ENCODE measurements at regions not wholly inside any gene's neighbourhood (a gene's known extent, or its start where the extent isn't known, plus 50 kb on each side); places are given as distances from the start of the nearest gene placed in this dataset.

DNA sequence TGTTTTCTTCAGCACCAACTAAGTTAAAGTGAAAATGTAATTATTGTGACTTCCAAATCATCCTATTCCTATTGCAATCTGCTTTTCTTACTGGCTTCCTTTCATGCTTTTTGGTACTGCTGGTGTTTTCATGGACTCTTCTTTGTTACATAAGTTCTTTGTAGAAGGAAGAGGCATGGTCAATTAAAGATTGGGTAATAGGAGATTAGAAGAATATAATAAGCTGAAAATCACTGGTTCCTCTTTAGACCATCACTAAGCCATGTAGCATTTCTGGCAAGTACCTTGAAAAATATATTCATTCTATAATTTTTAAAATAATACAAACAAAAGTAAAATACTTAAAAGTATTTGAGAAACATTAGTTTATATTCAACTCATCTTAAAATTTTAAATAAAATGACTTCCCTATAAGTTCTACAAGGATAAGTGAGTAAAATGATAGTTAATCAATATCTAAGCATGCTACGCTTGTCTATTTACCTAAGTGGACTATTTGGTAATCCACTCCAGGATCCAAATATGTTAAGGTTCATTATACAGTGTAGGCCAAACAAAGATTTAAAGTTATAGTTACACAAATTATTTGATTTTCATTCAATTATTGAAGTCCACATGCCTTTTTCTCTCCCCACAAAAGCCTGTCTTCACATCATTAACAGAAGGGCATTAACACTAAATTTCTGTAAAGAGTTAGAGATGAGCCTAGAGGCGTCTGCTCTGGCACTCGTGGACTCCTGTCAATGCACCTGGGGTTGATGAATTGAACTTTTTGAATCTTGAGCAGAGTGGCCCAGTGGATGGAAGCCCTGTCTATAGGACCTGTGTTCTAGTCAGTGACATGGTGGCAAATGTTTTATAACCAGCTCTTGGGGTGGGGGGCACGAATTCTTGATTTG, 408.1 kb downstream of the INHBA start:
- no peak for DNase-seq (ENCODE audit: low read depth in 2 of 2)

DNA sequence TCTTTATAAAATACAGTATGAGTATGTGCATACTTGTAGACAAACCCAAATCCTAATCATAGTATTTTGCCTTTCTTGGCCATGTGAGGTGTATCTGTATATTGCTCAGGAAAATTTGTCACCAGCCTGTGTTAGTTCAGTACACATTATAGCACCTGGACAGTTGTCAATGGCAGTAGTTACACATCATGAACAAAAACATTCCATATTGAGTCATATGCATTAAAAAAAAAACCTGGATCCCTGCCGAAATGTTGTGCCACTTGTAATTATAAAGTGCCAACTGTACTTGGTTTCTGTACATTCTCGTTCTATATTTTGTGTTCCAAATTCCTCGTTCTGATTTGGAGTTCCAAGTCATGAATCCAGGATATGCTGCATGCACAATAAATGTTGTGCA, 410.4 kb downstream of the INHBA start:
- no peak for DNase-seq (ENCODE audit: low read depth in 2 of 2)

DNA sequence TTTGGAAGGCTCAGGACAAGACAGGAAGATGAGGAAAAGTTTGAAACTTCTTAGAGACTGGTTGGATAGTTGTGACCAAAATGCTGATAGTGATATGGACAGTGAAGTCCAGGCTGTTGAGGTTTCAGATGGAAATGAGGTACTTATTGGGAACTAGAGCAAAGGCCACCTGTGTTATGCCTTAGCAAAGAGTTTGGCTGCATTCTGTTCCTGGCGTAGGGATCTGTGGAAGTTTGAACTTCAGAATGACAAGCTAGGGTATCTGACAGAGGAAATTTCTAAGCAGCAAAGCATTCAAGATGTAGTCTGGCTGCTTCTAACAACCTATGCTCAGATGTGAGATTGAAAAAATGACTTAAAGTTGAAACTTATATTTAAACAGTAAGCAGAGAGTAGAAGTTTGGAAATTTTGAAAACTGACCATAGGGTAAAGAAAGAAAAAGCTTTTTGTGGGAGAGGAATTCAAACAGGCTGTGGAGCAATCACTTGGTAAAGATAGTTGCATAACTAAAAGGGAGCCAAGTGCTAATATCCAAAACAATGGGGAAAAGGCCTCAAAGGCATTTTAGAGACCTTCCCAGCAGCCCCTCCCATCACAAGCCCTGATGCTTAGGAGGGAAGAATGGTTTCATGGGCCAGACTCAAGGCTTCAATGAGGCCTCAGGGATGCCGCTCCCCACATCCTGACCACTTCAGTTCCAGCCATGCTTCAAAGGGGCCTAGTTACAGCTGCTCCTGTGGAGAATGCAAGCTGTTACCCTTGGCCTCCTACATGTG, 415.1 kb downstream of the INHBA start:
- DNase-seq (ENCODE audit: low read depth in 2 of 2): no peak

- DNase-seq (ENCODE audit: low read depth in 2 of 2): no peak
Measured at GRCh38 chr7:41280491-41280890, 422.4 kb downstream of the INHBA start.

DNA sequence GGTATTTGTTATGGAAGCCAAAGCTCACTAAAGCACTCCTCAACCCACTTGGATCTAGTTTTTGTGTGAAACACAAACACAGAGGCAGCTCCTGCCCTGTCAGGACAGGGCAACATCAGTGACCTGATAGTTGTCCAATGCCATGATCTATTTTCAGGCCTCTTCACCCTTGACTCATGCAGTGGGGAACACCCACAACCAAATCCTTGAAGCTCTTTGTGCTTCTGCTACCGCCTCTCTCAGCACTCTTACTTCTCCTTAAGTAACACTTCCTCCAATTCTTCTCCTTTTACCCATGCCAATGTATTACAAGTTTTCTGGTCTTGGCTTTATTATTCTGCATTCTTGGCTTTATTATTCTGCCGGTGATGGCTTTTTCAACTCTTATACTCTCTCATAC, 425.3 kb downstream of the INHBA start:
- no peak for DNase-seq (ENCODE audit: low read depth in 2 of 2)

DNA sequence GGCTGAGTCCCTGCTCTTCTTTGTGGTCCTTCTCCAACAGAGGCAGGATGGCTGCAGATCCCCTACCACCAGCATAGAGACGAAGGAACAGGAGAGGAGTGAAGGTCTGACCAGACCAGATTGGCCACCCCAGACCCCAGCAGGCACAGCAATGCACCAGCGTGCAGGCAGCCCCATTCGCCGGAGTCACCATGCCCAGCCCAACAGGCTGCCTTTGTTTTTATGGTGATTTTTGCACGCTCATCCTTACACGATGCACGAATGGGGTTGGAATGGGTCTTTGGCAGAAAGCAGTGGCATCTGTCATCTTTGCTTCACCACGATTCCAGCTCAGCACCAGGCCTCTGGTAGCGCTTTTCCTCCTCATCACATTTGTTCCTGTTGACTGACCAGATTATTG, 427.6 kb downstream of the INHBA start:
- no peak for DNase-seq (ENCODE audit: low read depth in 2 of 2)

DNA sequence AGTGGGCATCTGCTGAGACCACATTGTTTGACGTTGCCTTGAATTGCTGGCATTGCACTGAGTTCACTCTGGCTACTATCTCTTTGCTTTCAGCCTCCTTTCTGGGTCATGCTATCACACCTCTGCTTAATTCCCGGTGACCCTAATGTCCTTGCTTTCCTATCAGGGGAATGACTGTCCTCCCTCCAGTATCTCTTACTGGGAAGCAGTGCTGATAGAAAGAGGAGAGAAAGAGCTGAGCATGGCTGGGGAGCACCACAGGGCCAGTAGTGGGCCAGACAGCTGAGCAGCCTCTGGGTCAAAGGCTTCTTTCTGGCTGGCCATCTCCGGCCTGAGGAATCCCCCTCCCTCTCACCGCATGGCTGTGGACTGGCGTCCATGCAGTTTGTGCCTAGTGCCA, 428.7 kb downstream of the INHBA start:
- no peak for DNase-seq (ENCODE audit: low read depth in 2 of 2)

DNA sequence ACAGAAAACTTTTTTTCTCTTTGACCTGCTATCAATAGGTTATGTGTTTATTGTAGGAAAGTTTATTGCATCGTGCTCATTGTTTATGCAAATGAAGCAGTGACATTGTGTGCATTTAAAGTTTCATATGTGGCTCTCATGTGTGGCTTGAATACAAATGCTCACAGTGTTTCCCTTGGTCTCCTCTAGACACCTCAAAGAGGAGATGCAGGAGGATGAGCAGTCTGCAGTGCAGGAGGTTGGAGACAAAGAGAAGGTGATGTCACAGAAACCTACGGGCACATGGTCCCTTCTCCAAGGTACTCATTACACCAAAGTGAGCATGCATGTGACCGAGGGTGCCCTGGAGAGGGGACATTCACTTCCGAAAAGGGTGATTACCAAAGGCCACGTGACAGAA, 430.2 kb downstream of the INHBA start:
- no peak for DNase-seq (ENCODE audit: low read depth in 2 of 2)

DNA sequence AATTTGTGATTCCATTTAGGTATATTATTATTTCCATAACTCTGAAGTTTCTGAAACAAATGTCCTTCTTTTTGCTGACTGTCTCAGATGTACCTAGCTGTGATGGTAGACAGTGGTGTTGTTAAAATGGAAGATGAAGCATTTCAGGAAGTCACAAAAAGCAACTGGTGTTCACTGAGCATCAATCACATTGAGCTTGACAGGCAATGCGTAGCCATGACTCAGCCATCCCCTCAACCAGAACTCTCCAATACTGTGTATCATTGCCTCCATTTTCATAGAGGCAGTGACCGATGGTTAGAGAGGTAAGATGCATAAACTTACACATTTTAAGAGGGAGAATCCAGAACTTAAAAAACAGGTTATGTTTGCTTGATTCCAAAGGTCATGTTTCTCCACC, 434.0 kb downstream of the INHBA start:
- no peak for DNase-seq (ENCODE audit: low read depth in 2 of 2)

GRCh38 chr7:41261080-41261479, 441.8 kb downstream of the INHBA start:
- DNase-seq (ENCODE audit: low read depth in 2 of 2): no peak

GRCh38 chr7:41257660-41258059, 445.2 kb downstream of the INHBA start:
- no peak for DNase-seq (ENCODE audit: low read depth in 2 of 2)

DNA sequence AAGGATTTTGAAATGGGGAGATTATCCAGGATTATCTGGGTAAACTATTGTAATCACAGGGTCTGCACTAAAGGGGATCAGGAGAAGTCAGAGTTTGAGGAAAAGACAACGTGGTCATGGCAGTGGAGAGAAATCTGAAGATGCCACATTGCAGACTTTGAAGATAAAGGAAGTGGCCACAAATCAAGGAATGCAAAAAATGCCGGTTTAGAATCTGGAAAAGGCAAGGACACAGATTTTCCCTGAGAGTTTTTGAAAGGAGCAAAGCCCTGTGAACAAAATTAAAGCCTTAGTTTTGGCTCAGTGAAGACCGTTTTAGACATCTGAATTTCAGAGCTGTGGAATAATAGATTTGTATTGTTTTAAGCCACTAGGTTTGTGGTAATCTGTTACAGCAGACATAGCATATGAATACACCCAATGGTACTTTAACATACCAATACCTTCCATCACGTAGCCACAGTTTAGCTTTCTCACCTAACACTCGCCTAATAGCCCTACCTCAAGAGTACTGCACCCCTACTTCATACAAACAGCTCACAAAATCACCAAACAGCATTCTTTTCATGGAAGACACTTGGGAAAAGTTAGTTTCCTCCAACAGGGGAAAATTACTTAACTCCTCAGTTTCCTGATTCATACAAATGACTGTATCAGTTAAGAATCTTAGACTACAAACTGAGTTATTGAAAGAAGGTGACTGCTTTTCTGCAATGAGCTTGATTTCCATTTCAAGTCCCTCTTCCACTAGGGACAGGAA, 446.5 kb downstream of the INHBA start:
- no peak for DNase-seq (ENCODE audit: low read depth in 2 of 2)

DNA sequence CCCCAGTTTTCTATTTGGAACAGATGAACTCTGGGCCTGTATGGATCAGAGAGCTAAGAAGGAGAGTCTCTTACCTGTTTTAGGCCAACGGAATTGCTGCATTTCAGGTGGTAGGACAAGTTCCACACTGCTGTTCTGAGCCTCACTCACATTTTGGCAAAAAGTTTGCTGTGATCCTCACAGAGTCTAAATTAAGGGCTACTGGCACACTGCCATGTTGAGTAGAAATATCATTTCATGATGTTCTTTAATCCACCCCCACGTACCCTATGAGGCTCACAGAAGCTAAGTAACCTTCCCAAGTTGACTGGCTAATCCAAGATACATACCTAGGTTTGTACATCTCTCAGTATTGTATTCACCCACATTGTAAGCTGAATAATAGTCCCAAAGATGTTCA, 447.2 kb downstream of the INHBA start:
- DNase-seq (ENCODE audit: low read depth in 2 of 2): no peak

- no peak for DNase-seq (ENCODE audit: low read depth in 2 of 2)
Measured at GRCh38 chr7:41255113-41255512, 447.8 kb downstream of the INHBA start.

- no peak for DNase-seq (ENCODE audit: low read depth in 2 of 2)
Measured at GRCh38 chr7:41252957-41253356, 449.9 kb downstream of the INHBA start.

- DNase-seq (ENCODE audit: low read depth in 2 of 2): no peak
Measured at GRCh38 chr7:41252551-41252950, 450.3 kb downstream of the INHBA start.

- no peak for DNase-seq (ENCODE audit: low read depth in 2 of 2)
Measured at GRCh38 chr7:41247143-41247865, 455.6 kb downstream of the INHBA start.

DNA sequence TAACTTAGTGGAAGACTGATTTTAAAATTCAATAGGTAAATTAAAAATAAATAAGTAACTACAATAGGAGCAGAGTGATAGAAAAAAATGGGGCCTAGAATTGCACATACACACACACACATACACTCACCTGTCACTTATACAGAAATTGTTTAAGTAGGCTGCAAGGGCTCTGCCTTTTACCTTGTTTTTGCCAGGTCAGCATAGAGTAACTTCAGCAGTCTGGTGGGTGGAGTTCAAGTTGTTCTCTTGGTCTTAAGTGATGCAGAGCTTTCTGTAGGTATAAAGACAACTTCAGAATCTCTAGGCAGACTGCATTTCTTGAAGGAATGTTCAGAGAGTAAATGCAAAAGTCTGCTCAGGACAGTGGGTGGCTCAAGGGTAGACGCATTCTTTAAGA, 457.0 kb downstream of the INHBA start:
- no peak for DNase-seq (ENCODE audit: low read depth in 2 of 2)

- DNase-seq (ENCODE audit: low read depth in 2 of 2): no peak
Measured at GRCh38 chr7:41244246-41244645, 458.6 kb downstream of the INHBA start.

DNA sequence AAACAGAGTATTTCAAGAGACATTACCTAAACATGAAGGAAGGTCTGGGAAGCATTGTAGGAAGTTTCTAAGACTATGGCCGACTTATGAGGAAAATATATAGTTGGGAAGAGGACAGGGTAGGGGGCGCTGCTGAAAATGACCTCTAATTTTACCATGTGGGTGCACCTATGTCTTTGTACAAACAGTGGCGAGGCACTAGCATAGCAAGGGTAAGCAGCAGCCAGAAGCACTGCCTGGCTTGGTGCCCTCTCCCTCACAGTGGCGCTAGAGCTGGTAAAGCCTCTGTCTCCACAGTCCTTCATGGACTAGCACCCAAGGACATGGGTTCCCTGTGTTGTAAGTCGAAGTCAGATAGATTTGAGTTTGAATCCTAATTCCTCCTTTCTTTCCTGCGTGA, 461.2 kb downstream of the INHBA start:
- no peak for DNase-seq (ENCODE audit: low read depth in 2 of 2)

DNA sequence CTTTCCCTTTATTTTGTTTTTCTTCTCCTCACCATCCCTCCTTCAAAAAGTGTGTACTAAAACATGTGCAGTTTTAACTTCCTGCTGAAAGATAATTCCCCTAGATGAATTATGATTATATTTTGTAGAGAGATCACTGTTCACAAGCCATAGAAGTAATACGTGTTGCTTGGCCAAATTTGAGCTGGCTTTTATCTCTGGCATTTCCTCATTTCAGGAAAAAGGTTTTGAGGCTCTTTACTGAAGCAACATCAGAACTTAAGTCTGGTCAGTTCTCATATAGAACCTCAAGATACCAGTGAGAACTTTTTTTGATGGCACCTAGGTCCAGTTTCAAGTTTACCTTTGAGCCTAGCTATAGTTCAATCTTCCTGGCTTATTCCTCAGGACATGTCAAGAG, 463.3 kb downstream of the INHBA start:
- no peak for DNase-seq (ENCODE audit: low read depth in 2 of 2)

GRCh38 chr7:41238851-41239331, 464.0 kb downstream of the INHBA start:
- no peak for DNase-seq (ENCODE audit: low read depth in 2 of 2)
